HG03378 (cell line): ENCODE measurements at regions not wholly inside any gene's neighbourhood (a gene's known extent, or its start where the extent isn't known, plus 50 kb on each side); places are given as distances from the start of the nearest gene placed in this dataset.

Experiments
- ATAC-seq: cut with Tn5 transposase; IDR thresholded peaks from one replicate; pipeline ENCODE4 v1.9.1; 2021; ENCODE audit warnings: mild to moderate bottlenecking, moderate library complexity; ENCODE audit not compliant: unreplicated experiment

DNA sequence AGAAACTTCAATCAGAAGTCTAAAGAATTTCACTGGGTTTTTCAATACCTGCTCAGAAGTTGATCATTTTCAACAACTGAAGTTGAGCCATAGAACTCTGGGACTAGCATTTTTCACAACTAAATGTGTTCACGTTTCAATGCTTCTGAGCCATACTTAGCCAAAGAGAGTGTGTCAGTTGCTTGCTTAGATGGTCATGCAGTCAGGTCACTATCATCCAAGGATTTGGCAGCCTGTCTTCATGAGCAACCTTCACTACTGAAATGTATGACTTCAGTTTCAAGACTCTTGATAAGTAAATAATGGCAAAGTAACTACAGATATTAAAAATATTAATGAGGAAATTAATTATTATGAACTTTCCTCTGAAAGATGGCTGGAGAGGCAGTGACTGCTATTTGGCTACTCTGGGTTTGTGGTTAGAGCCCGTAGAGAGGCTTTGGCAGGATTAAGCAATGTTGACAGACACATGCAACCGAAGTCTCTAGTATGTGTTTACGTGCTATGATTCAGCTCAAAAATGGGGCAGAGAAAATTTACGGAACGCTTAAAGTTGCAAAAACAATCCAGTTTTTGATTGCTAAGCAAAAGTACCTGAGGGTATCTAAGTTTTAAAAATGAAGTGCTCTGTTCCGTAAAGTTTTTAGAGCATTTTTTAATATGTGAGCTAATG is 133.8 kb downstream of the GMNC start:
- ATAC-seq = no peak

DNA sequence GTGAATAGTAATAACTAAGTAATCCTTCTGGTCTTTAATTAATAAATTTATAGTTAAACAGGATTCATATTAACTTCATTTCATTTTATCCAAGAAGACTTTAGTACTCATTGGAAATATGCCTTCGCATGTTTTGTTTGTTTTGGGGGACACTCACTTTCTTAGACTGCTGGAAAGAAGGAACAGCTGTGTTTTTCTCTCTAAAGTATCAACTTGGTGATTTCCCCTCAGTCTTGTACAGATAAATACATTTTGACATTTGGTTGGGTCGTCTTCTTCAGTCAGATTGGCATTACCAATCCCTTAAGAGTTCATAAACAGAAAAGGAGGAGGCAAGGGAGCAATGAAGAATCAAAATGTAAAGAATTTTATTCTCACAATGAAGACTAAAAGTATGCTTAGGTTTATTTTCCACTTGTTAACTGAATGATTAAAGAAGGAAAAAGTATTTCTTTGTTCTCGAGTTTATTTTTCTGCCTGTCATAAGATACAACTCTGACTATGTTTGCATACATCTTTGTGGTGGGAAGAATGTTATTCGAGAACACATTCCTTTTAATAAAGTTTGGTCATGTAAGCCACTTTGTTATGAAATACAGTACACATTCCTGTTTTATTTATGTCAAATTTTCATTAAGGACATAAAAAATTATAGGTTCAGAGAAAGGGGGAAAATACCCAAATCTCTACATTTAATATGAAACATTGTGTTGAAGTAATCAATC is 140.2 kb downstream of the GMNC start:
- ATAC-seq = no peak

DNA sequence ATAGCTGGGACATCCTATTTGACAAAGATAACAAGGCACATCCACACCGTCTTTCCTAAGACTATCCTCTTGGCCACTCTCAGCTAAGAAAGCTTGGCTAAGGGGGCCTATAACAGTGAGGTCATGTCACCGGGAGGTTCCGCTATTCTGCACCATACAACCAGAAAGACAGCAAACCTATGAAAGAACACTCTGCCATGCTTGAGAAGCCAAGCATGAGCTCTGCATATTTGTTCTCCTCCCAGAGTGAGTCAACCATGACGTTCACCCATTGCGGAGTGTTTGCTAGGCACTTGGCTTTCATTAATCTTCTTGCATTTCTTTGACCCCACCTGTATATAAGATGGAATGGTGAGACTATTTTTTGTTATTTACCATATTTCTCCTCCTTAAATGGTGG is 141.2 kb downstream of the GMNC start:
- ATAC-seq = peak; percentile 94

DNA sequence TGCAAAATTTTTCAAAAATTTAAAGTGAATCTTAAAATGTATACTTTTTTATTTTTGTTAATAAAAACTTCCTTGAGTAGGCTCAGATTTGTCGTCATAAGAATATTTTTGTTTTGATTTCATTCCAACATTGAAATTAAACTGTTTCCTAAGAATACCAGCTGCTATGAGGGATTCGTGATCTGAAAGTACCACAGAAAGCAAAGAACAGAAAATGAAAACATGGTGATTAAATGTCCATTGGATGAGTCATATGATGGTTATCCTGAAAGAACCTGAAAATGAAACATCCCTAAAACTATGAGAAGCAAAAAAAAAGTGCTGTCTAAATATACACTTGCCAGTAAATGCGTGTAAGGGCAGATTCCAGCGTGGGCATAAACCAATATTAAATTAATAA is 143.8 kb downstream of the GMNC start:
- no peak for ATAC-seq

DNA sequence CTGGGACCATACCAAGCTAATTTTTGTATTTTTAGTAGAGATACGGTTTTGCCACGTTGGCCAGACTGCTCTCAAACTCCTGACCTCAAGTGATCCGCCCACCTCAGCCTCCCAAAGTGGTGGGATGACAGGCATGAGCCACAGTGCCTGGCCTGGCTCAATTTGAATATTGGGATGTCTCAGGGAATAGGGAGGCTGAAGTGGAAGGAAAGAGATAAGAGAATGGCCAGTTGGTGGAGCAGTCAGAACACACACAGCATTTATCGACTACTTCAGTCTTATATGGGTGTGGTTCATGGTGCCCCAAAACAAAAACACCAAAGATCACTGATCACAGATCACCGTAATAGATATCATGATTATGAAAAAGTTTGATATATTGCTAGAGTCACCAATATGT is 144.4 kb downstream of the GMNC start:
- no peak for ATAC-seq

DNA sequence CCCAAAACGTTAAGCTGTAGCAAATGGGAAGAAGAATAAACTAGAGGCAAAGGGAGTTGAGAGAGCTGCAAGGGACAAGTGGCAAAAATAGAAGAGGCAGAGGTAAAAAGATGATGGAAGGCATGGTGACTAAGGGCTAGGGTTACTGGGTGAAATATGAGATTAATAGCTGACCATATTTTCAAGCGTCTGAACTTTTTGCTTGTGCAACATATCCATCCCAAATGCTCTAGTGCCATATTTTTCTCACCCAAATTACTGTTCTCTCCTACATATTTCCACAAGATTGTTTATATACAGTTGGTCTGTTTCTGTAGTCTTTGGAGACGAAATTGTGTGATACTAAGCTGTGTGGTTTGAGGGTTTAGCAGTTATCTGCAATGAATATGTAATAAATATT is 145.5 kb downstream of the GMNC start:
- no peak for ATAC-seq

DNA sequence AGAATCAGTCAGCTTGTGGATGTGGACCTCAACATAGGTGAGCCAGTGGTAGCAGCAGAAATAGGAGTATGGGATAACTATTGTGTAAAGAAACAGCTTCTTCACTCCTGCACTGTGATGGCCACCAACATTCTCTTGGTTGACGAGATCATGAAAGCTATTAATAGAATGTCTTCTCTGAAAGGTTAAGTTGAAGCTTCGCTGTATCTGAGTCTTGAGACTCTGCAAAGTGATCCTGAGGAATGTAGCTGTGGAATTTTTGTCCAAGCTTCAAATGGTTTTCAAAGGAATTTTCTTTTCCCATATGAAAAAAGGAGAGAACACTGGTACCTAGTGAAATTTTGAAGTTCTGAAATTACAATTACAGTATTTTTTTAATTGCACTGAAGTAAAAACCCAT is 146.3 kb downstream of the GMNC start:
- ATAC-seq = no peak

DNA sequence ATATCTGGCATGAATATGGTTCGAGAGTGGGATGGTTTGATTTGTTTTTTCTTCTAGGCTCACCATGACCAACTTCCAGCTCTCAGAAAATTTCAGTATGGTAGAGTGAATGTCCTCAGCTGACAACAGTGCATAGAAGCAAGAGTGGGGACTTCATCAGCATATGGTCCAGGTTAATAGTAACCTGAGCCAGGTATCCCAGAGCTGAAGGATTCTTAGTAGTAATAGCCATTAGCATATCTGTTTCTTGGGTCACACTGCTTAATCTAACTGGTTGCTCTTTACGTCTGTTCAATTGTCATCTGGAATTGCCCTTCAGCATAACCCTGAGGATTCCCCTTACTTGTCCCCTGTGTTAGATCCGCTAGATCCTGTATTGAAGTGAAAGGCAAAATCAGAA is 151.8 kb downstream of the GMNC start:
- ATAC-seq = no peak

DNA sequence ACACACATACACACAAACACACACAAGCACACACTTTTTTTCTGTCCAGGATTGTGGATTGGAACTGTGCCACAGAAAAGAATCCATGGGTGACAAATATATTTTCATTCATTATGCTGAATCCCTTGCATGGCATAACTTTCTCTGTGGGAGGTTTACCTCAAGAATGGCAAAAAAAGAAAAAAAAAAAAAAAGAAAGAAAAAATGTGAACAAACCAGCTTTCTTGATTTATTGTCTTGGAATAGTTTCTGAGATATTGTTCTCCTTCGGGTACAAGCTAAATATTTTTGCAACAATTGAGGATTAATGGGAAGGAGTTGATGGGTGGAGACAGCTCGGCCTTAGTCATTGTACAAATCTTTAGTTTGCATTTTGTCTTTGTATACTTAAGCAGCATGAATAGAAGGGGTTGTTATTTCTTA is 153.1 kb downstream of the GMNC start:
- no peak for ATAC-seq
